HepG2 (cell line): ENCODE measurements at regions not wholly inside any gene's neighbourhood (a gene's known extent, or its start where the extent isn't known, plus 50 kb on each side); places are given as distances from the start of the nearest gene placed in this dataset.

ENCODE experiments used
- HOXA3 ChIP-seq: sonication (generic); formaldehyde crosslinking; IDR thresholded peaks from 2 replicates; pipeline ENCODE4 v1.5.0; 2020; ENCODE audit warnings: missing genetic modification reagents
- KMT2A ChIP-seq: sonication (generic); formaldehyde crosslinking; IDR thresholded peaks from 2 replicates; pipeline ENCODE4 v1.4.0; 2020; ENCODE audit warnings: missing genetic modification reagents
- POLR2A ChIP-seq, 2 experiments: IDR thresholded peaks; 2 replicates each; pipeline ENCODE4 v1.6.1; 2011; ENCODE audit warnings: low read depth in 2 of 2, low read length in 2 of 2, mild to moderate bottlenecking in 1 of 2, moderate library complexity in 1 of 2; ENCODE audit not compliant: insufficient read depth in 1 of 2
- SMARCC2 ChIP-seq: fragments of 450-650 bp; IDR thresholded peaks from 2 replicates; pipeline ENCODE4 v1.6.1; 2017; ENCODE audit warnings: antibody characterized with exemption, mild to moderate bottlenecking
- YY1 ChIP-seq: IDR thresholded peaks from 2 replicates; pipeline ENCODE4 v1.6.1; 2011; ENCODE audit warnings: low read length, low read depth, moderate library complexity, mild to moderate bottlenecking; ENCODE audit not compliant: insufficient read depth, insufficient replicate concordance
- ZNF343 ChIP-seq: sonication (generic); formaldehyde crosslinking; IDR thresholded peaks from 2 replicates; pipeline ENCODE4 v1.4.0; 2020; ENCODE audit warnings: mild to moderate bottlenecking, missing genetic modification reagents
- TF ChIP-seq, protein P1 (sequence below): sonication (generic); formaldehyde crosslinking; IDR thresholded peaks from 2 replicates; pipeline ENCODE4 v1.4.0; 2020; ENCODE audit warnings: mild to moderate bottlenecking, missing genetic modification reagents

DNA sequence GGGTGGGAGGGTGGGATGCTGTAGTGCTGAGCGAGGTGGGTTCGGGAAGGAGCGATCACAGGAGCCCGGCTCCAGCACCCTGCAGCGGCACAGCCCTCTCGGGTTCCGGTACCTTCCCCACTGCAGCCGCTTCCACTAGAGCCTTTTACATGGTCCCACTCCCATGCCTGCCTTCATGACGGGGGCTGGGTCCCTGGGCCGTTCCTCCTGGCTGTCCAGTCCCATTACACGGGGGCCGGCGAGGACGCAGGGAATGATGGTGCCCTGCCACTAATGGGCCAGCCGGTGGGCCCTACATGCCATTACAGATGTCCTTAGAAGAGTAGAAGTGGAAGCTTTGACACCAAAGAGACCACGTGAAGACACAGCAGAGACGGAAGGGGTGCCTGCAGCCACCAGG is 104.6 kb upstream of the PPP1R26 start:
- TF ChIP-seq SMARCC2 (no peak), ZNF343 (CRISPR knock-in tag) (no peak), HOXA3 (CRISPR knock-in tag) (no peak), POLR2A (IDR thresholded peaks at IDR 0.05; ENCODE audit: insufficient read depth in 1 of 2, low read depth in 2 of 2, low read length in 2 of 2) (no peak), KMT2A (CRISPR knock-in tag) (no peak), YY1 (no peak)
- TF ChIP-seq, protein P1, sequence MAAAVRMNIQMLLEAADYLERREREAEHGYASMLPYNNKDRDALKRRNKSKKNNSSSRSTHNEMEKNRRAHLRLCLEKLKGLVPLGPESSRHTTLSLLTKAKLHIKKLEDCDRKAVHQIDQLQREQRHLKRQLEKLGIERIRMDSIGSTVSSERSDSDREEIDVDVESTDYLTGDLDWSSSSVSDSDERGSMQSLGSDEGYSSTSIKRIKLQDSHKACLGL = no peak
